DOHH2 (cell line): ENCODE measurements at regions not wholly inside any gene's neighbourhood (a gene's known extent, or its start where the extent isn't known, plus 50 kb on each side); places are given as distances from the start of the nearest gene placed in this dataset.

Source experiments
- H3F3A ChIP-seq: fragments of 200-600 bp; sonication (generic), shearing (Covaris generic); 2 replicates; pipeline ENCODE4 v1.6.0; 2016; ENCODE audit warnings: antibody characterized with exemption, mild to moderate bottlenecking; ENCODE audit not compliant: control insufficient read depth, insufficient read depth
- H3K27ac ChIP-seq: fragments of 200-600 bp; sonication (generic); 2 replicates; pipeline ENCODE4 v1.5.1; 2014; ENCODE audit warnings: low read depth, mild to moderate bottlenecking, low read length, moderate library complexity
- H3K27me3 ChIP-seq: fragments of 200-600 bp; sonication (generic); 2 replicates; pipeline ENCODE4 v1.6.1; 2014; ENCODE audit warnings: mild to moderate bottlenecking, low read length, mixed read lengths; ENCODE audit not compliant: control insufficient read depth
- H3K36me3 ChIP-seq: fragments of 200-600 bp; sonication (generic); 2 replicates; pipeline ENCODE4 v1.6.1; 2014; ENCODE audit warnings: mild to moderate bottlenecking, low read length, moderate library complexity, mixed read lengths; ENCODE audit not compliant: control insufficient read depth
- H3K4me1 ChIP-seq: fragments of 200-600 bp; sonication (generic); 2 replicates; pipeline ENCODE4 v1.6.1; 2014; ENCODE audit warnings: mild to moderate bottlenecking, low read length, mixed read lengths; ENCODE audit not compliant: control insufficient read depth
- H3K4me2 ChIP-seq: fragments of 200-600 bp; sonication (generic); 2 replicates; pipeline ENCODE4 v1.6.0; 2014; ENCODE audit warnings: mild to moderate bottlenecking, low read length, moderate library complexity
- H3K4me3 ChIP-seq: fragments of 200-600 bp; sonication (generic); 2 replicates; pipeline ENCODE4 v1.5.1; 2014; ENCODE audit warnings: mild to moderate bottlenecking, low read length, mixed read lengths
- H3K79me2 ChIP-seq: fragments of 200-600 bp; sonication (generic); 2 replicates; pipeline ENCODE4 v1.6.1; 2014; ENCODE audit warnings: mild to moderate bottlenecking, low read length, mixed read lengths; ENCODE audit not compliant: control insufficient read depth
- H3K9me2 ChIP-seq: fragments of 200-600 bp; sonication (generic); replicated peaks from 2 replicates; pipeline ENCODE4 v1.6.1; 2014; ENCODE audit warnings: mild to moderate bottlenecking, low read length, mixed read lengths; ENCODE audit not compliant: control insufficient read depth
- H3K9me3 ChIP-seq: fragments of 200-600 bp; sonication (generic); 2 replicates; pipeline ENCODE4 v1.6.1; 2014; ENCODE audit warnings: antibody characterized with exemption, low read length, mixed read lengths; ENCODE audit not compliant: control insufficient read depth, insufficient read depth
- H4K20me1 ChIP-seq: fragments of 200-600 bp; sonication (generic); 2 replicates; pipeline ENCODE4 v1.6.0; 2014; ENCODE audit warnings: low read depth, mild to moderate bottlenecking, antibody characterized with exemption, low read length, moderate library complexity; ENCODE audit not compliant: control insufficient read depth, insufficient read depth
- CTCF ChIP-seq: fragments of 200-600 bp; sonication (generic); IDR thresholded peaks from one replicate; pipeline ENCODE4 v1.5.1; 2014; ENCODE audit warnings: antibody characterized with exemption, mild to moderate bottlenecking, low read depth, low read length; ENCODE audit not compliant: poor library complexity, severe bottlenecking
- EZH2phosphoT487 ChIP-seq: fragments of 200-600 bp; sonication (generic); IDR thresholded peaks from 2 replicates; pipeline ENCODE4 v1.6.1; 2017; ENCODE audit warnings: borderline replicate concordance, mild to moderate bottlenecking, antibody characterized with exemption, low read length, moderate library complexity, mixed read lengths

GRCh38 chr2:145359561-145359960, 839.6 kb upstream of the ZEB2 start:
- H3K27me3 ChIP-seq, result no peaks in the 10 kb centered on the region
- TF ChIP-seq CTCF (no peak), EZH2phosphoT487 (no peak)
- H3K4me2 ChIP-seq, result no peak overlapping the region
- H3F3A ChIP-seq, result no peaks in the 10 kb centered on the region
- H3K27ac ChIP-seq, result no peak overlapping the region
- peaks cover 6% of the 10 kb centered on the region; the same call in 1 of the 2 replicates for H3K9me3 ChIP-seq
- H3K9me2 ChIP-seq, result no peaks in the 10 kb centered on the region
- H3K79me2 ChIP-seq, result no peaks in the 10 kb centered on the region
- no peak overlapping the region for H3K4me3 ChIP-seq
- H3K4me1 ChIP-seq, result no peaks in the 10 kb centered on the region
- H3K36me3 ChIP-seq, result no peaks in the 10 kb centered on the region
- H4K20me1 ChIP-seq, result no peaks in the 10 kb centered on the region

- Histone ChIP-seq H3K9me2 (no peaks in the 10 kb centered on the region), H3K4me3 (no peak overlapping the region), H3K79me2 (no peaks in the 10 kb centered on the region), H3F3A (no peaks in the 10 kb centered on the region), H3K9me3 (no peaks in the 10 kb centered on the region; the same call in 1 of the 2 replicates), H3K27ac (no peak overlapping the region), H3K27me3 (no peaks in the 10 kb centered on the region), H3K4me1 (no peaks in the 10 kb centered on the region), H4K20me1 (no peaks in the 10 kb centered on the region), H3K4me2 (no peak overlapping the region), H3K36me3 (no peaks in the 10 kb centered on the region)
- TF ChIP-seq CTCF (no peak), EZH2phosphoT487 (no peak)
Observed at GRCh38 chr2:145356056-145356455, 836.1 kb upstream of the ZEB2 start.

- Histone ChIP-seq H3F3A (no peaks in the 10 kb centered on the region), H3K4me3 (no peak overlapping the region), H3K4me1 (no peaks in the 10 kb centered on the region), H3K27me3 (no peaks in the 10 kb centered on the region), H3K36me3 (no peaks in the 10 kb centered on the region), H3K9me2 (no peaks in the 10 kb centered on the region), H3K79me2 (no peaks in the 10 kb centered on the region), H3K4me2 (no peak overlapping the region), H3K27ac (no peak overlapping the region), H4K20me1 (no peaks in the 10 kb centered on the region), H3K9me3 (no peaks in the 10 kb centered on the region; the same call in 1 of the 2 replicates)
- TF ChIP-seq CTCF (no peak), EZH2phosphoT487 (no peak)
Observed at GRCh38 chr2:145352484-145352883, 832.6 kb upstream of the ZEB2 start.
